GM12875 (cell line): ENCODE measurements at regions not wholly inside any gene's neighbourhood (a gene's known extent, or its start where the extent isn't known, plus 50 kb on each side); places are given as distances from the start of the nearest gene placed in this dataset.

ENCODE experiments used
- H3K4me3 ChIP-seq: one replicate; pipeline ENCODE4 v1.5.1; 2011; ENCODE audit warnings: low read depth, low read length, control low read depth
- TF ChIP-seq, protein P1 (sequence below): IDR thresholded peaks from 2 replicates; pipeline ENCODE4 v1.5.1; 2011; ENCODE audit warnings: low read depth, mild to moderate bottlenecking, control low read depth, inconsistent platforms, low read length, moderate library complexity, borderline replicate concordance; ENCODE audit not compliant: insufficient read depth

DNA sequence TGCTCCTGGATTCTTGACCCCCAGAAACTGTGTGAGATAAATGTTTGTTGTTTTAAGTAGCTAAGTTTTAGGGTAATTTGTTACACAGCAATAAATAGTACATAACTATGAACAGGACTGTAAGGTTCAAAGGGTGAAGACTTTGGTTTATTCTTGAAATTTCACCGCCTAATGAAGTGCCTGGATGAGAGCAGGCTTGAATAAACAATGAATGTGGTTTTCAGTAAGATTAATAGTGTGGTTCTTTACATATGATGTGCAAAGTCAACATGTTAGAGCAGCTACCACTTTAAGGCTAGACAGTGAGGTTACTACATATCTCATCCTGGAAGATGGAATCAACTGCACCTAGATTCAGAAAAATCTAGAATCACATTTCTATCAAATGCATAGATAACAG lies 145.2 kb upstream of the BTG1 start:
- TF ChIP-seq, protein P1, sequence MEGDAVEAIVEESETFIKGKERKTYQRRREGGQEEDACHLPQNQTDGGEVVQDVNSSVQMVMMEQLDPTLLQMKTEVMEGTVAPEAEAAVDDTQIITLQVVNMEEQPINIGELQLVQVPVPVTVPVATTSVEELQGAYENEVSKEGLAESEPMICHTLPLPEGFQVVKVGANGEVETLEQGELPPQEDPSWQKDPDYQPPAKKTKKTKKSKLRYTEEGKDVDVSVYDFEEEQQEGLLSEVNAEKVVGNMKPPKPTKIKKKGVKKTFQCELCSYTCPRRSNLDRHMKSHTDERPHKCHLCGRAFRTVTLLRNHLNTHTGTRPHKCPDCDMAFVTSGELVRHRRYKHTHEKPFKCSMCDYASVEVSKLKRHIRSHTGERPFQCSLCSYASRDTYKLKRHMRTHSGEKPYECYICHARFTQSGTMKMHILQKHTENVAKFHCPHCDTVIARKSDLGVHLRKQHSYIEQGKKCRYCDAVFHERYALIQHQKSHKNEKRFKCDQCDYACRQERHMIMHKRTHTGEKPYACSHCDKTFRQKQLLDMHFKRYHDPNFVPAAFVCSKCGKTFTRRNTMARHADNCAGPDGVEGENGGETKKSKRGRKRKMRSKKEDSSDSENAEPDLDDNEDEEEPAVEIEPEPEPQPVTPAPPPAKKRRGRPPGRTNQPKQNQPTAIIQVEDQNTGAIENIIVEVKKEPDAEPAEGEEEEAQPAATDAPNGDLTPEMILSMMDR = no peak
- H3K4me3 ChIP-seq = no peak overlapping the region

- no peak overlapping the region for H3K4me3 ChIP-seq
- TF ChIP-seq, protein P1 = no peak
Measured at GRCh38 chr12:92290350-92290695, 144.7 kb upstream of the BTG1 start.

DNA sequence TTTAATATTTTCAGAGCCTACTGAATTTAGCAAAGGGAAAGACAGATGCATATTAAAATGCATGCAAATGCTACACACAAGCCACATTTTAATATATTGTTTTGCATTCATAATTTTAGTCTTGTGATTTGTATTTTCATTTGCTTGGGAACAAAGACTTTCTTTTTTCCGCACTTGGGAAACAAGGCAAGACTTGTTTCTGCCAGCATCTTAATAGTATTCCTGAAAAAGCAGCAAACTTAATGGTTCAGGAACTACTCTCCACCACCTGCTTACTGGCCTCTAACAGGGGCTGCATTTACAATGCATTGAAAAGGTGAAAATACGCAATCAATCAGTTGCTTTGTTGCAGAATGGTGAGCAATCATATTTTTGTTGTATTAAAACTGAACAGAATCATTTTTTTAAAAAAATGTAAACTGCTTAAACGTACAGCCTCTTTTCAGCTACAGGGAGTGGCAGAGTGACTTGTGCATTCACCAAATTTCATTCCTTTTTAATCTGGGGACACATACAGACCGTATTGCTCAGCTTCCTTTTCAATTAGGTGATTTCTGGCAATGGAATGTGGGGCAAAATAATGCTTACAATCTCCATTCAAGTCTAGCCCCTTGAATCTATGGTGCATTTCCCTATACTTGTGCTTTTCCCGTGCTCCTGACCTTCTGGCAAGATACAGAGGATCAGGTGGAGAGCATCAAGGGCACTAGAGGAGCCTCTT lies 144.1 kb upstream of the BTG1 start:
- TF ChIP-seq, protein P1 = no peak
- H3K4me3 ChIP-seq = no peak overlapping the region

GRCh38 chr12:92288561-92288960 lies 142.9 kb upstream of the BTG1 start:
- TF ChIP-seq, protein P1 = no peak
- no peak overlapping the region for H3K4me3 ChIP-seq

- TF ChIP-seq, protein P1 = no peak
- H3K4me3 ChIP-seq = no peak overlapping the region
Measured at GRCh38 chr12:92278378-92278828, 132.8 kb upstream of the BTG1 start.

GRCh38 chr12:92277795-92278194 lies 132.1 kb upstream of the BTG1 start:
- H3K4me3 ChIP-seq = no peak overlapping the region
- TF ChIP-seq, protein P1 = no peak

DNA sequence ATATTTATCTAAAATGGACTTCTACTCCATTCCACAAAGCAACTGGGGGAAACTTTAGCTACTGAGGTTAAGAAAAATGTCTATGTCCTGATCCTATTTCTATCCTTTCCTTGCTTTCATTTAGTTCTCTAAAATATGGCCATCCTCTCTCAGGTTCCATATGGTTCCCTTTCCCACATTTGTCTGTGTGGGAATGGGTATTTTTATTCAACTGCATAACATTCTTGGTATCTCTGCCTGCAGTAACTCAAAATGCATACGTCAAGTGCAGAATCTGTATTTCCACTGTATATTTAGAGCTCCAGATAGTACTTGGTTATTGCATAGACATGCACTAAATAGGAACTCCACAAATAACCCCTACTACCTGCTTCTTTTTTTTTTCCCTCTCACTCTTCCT lies 130.6 kb upstream of the BTG1 start:
- TF ChIP-seq, protein P1 = no peak
- H3K4me3 ChIP-seq = no peak overlapping the region
